ENCODE measurements at regions not wholly inside any gene's neighbourhood (a gene's known extent, or its start where the extent isn't known, plus 50 kb on each side); places are given as distances from the start of the nearest gene placed in this dataset.

DNA sequence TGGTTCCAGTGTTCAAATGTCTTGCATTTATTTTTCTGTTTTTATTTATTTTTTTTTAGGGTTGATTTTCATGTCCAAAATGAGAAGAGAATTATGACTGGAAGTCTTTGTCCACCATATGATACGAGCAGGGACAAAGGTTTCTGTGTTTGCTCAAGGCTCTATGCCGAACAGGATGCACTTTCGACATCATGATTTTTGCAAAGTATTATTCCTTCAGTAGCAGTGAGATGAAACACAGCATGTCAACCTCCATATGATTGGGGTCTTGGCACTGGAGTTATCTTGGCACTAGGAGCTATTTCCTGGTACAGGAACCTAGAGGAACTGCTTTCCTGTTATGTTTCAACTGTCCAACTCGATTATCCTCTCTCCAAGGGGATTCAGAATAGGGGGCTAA lies 72.6 kb downstream of the UCHL1 start:
- TF ChIP-seq POLR2A (IDR thresholded peaks at IDR 0.05; ENCODE audit: low read length): no peak
- no peak for TF ChIP-seq GATA1 (IDR thresholded peaks at IDR 0.05; ENCODE audit: low read depth, low read length)

All from erythroblast (primary cell).